Smooth muscle cell (in vitro differentiated cells): ENCODE measurements at regions not wholly inside any gene's neighbourhood (a gene's known extent, or its start where the extent isn't known, plus 50 kb on each side); places are given as distances from the start of the nearest gene placed in this dataset.
"Not testable (repeated sequence)": the region's sequence is repeated elsewhere in the genome, so short reads cannot be mapped to it uniquely, and the experiment has no call there.

Experiments used
- DNase-seq: peaks from one replicate; lab custom pipeline; 2025; ENCODE audit not compliant: unreplicated experiment; lab: John Stamatoyannopoulos, UW
- H2AFZ ChIP-seq: fragments of 200-600 bp; sonication (generic); 2 replicates; pipeline ENCODE4 v1.6.0; 2016; ENCODE audit warnings: antibody characterized with exemption, low read depth, mild to moderate bottlenecking
- H3F3A ChIP-seq: fragments of 200-600 bp; sonication (generic); 2 replicates; pipeline ENCODE4 v1.6.0; 2017; ENCODE audit warnings: antibody characterized with exemption, low read depth
- H3K27ac ChIP-seq: fragments of 200-600 bp; sonication (generic); 2 replicates; pipeline ENCODE4 v1.5.1; 2016; ENCODE audit warnings: low read depth, mild to moderate bottlenecking
- H3K27me3 ChIP-seq: fragments of 200-600 bp; sonication (generic); 2 replicates; pipeline ENCODE4 v1.6.1; 2016; ENCODE audit warnings: low read depth, mild to moderate bottlenecking
- H3K36me3 ChIP-seq: fragments of 200-600 bp; sonication (generic); 2 replicates; pipeline ENCODE4 v1.5.1; 2016; ENCODE audit warnings: low read depth
- H3K4me1 ChIP-seq: fragments of 200-600 bp; sonication (generic); 2 replicates; pipeline ENCODE4 v1.5.1; 2016; ENCODE audit warnings: low read depth
- H3K4me2 ChIP-seq: fragments of 200-600 bp; sonication (generic); 2 replicates; pipeline ENCODE4 v1.6.0; 2016; ENCODE audit warnings: mild to moderate bottlenecking
- H3K4me3 ChIP-seq: fragments of 200-600 bp; sonication (generic); 2 replicates; pipeline ENCODE4 v1.5.1; 2016; ENCODE audit warnings: mild to moderate bottlenecking
- H3K79me2 ChIP-seq: fragments of 200-600 bp; sonication (generic); 2 replicates; pipeline ENCODE4 v1.6.0; 2016; ENCODE audit warnings: low read depth, mild to moderate bottlenecking
- H3K9ac ChIP-seq: fragments of 200-600 bp; sonication (generic); 2 replicates; pipeline ENCODE4 v1.6.0; 2016; ENCODE audit warnings: low read depth
- H3K9me3 ChIP-seq: fragments of 200-600 bp; sonication (generic); replicated peaks from 2 replicates; pipeline ENCODE4 v1.5.1; 2016; ENCODE audit warnings: low read depth
- H4K20me1 ChIP-seq: fragments of 200-600 bp; sonication (generic); 2 replicates; pipeline ENCODE4 v1.6.0; 2016; ENCODE audit warnings: low read depth
- WGBS: methylation state at CpG from one replicate; pipeline ENCODE4 v1.1.7; 2016; ENCODE audit warnings: low lambda C conversion rate; 5-methylcytosine and 5-hydroxymethylcytosine counted together
- TF ChIP-seq, protein P1 (sequence below): fragments of 200-600 bp; sonication (generic); IDR thresholded peaks from 2 replicates; pipeline ENCODE4 v1.5.1; 2017; ENCODE audit warnings: borderline replicate concordance, mild to moderate bottlenecking, antibody characterized with exemption; ENCODE audit not compliant: insufficient read depth, poor library complexity, severe bottlenecking

DNA sequence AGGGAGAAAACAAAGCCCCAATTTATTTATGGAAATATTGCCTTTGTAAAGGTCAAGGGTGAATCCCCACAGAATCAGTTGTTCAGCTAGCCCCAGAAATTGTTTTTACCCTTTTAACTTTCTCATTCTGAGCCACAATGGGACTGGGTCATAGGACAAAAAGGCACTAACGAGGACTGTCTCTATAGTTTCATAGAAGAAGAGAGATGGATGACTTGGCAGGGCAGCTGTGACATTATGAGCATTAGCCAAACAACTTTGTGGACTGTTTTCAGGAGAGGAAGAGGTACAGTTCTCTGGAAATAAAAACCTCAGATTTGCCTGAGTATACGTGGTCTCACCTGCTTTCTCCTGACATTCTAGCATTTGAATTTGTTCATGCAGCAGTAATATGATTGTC, 1155.8 kb upstream of the CHAC2 start:
- Histone ChIP-seq H3K27ac (no peak overlapping the region), H3K79me2 (no peaks in the 10 kb centered on the region), H4K20me1 (no peaks in the 10 kb centered on the region), H3K36me3 (no peaks in the 10 kb centered on the region), H3K4me1 (no peaks in the 10 kb centered on the region), H3K27me3 (no peaks in the 10 kb centered on the region), H3K4me3 (no peak overlapping the region), H3K9ac (no peak overlapping the region), H3F3A (no peaks in the 10 kb centered on the region), H2AFZ (no peak overlapping the region), H3K9me3 (no peaks in the 10 kb centered on the region), H3K4me2 (no peak overlapping the region)
- TF ChIP-seq, protein P1, sequence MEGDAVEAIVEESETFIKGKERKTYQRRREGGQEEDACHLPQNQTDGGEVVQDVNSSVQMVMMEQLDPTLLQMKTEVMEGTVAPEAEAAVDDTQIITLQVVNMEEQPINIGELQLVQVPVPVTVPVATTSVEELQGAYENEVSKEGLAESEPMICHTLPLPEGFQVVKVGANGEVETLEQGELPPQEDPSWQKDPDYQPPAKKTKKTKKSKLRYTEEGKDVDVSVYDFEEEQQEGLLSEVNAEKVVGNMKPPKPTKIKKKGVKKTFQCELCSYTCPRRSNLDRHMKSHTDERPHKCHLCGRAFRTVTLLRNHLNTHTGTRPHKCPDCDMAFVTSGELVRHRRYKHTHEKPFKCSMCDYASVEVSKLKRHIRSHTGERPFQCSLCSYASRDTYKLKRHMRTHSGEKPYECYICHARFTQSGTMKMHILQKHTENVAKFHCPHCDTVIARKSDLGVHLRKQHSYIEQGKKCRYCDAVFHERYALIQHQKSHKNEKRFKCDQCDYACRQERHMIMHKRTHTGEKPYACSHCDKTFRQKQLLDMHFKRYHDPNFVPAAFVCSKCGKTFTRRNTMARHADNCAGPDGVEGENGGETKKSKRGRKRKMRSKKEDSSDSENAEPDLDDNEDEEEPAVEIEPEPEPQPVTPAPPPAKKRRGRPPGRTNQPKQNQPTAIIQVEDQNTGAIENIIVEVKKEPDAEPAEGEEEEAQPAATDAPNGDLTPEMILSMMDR, result no peak
- WGBS, result 86% methylated on average over 2 of the region's 2 CpGs
- DNase-seq, result no peak

DNA sequence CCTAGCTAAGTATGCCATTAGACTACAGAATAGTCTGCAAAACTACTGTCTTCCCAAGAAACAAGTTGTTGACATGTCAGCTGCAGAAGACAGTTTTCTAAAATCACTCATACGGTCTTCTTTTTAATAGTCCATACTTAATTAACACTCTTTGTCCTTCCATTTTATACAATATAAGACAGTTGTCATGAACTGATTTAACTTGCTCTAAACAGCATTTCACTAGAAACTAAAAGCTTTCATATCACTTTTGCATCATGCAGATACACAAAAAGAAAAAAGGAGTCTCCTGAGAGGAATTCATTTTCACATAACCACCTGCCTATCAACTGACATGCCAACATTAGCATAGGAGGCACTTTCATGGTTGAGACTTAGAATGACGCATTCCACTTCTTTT, 1159.6 kb upstream of the CHAC2 start:
- H3K79me2 ChIP-seq, result no peaks in the 10 kb centered on the region
- no peak for DNase-seq
- no peaks in the 10 kb centered on the region for H3K36me3 ChIP-seq
- H3K4me1 ChIP-seq, result no peaks in the 10 kb centered on the region
- no peaks in the 10 kb centered on the region for H3K27me3 ChIP-seq
- H3K9me3 ChIP-seq, result no peaks in the 10 kb centered on the region
- H3K27ac ChIP-seq, result no peak overlapping the region
- no peaks in the 10 kb centered on the region for H4K20me1 ChIP-seq
- WGBS, result 93% methylated on average over 2 of the region's 2 CpGs
- no peak overlapping the region for H3K4me2 ChIP-seq
- TF ChIP-seq, protein P1, result no peak
- no peak overlapping the region for H3K9ac ChIP-seq
- H3F3A ChIP-seq, result no peaks in the 10 kb centered on the region
- no peak overlapping the region for H3K4me3 ChIP-seq
- no peak overlapping the region for H2AFZ ChIP-seq

DNA sequence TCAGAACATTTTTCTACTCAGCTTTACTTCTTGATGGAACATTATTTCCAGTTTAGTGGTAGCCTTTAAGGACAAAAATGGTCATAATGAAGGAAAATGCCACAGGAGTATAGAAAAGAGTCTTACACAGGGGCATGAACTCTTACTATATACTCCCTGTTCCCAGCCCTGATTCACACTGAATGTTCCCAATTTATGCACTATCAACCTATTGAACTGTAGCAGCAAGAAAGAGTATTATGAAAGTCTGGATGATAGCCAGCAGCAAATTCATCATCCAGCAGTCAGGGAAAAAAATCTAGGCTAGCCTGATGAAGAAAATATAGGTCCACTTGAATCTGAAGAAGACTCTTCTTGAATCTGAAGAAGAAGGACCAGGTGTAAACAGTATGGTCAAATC, 1170.3 kb upstream of the CHAC2 start:
- H3K27me3 ChIP-seq, result no peaks in the 10 kb centered on the region
- no peak overlapping the region for H3K9ac ChIP-seq
- H2AFZ ChIP-seq, result no peak overlapping the region
- TF ChIP-seq, protein P1, result no peak
- DNase-seq, result no peak
- H3K4me2 ChIP-seq, result no peak overlapping the region
- H3K4me3 ChIP-seq, result no peak overlapping the region
- no peak overlapping the region for H3K27ac ChIP-seq
- peaks cover 12% of the 10 kb centered on the region for H3K4me1 ChIP-seq
- no peaks in the 10 kb centered on the region for H3K79me2 ChIP-seq
- no peaks in the 10 kb centered on the region for H3F3A ChIP-seq
- H3K36me3 ChIP-seq, result no peaks in the 10 kb centered on the region
- H3K9me3 ChIP-seq, result no peaks in the 10 kb centered on the region
- no peaks in the 10 kb centered on the region for H4K20me1 ChIP-seq

DNA sequence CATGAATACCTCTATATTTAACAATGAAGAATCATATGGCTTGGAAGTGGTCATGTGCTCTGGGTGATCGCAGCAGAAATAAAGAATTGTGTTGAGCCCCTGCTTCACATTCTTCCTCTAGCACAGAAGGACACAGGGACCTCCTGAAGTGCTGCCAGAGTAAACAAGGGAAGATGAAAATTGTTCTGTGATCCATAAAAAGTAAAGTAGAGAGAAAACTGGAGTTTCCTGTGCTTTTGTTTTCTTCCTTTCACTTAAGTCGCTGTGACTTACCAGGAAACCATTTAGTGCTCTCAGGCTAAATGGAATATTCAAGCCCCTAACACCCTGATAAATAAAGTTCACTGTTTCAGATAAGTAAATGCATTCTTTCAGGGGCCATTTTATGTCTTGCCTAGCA, 1173.6 kb upstream of the CHAC2 start:
- H2AFZ ChIP-seq, result peak overlapping the region; percentile 33
- H3K4me3 ChIP-seq, result no peak overlapping the region
- H3K27ac ChIP-seq, result no peak overlapping the region
- H3K79me2 ChIP-seq, result no peaks in the 10 kb centered on the region
- no peaks in the 10 kb centered on the region for H4K20me1 ChIP-seq
- WGBS, result 45% methylated on average over 2 of the region's 2 CpGs
- H3K9ac ChIP-seq, result no peak overlapping the region
- H3F3A ChIP-seq, result no peaks in the 10 kb centered on the region
- no peak for DNase-seq
- H3K4me1 ChIP-seq, result peaks cover 7% of the 10 kb centered on the region
- H3K9me3 ChIP-seq, result no peaks in the 10 kb centered on the region
- TF ChIP-seq, protein P1, result no peak
- no peaks in the 10 kb centered on the region for H3K36me3 ChIP-seq
- H3K27me3 ChIP-seq, result no peaks in the 10 kb centered on the region
- H3K4me2 ChIP-seq, result no peak overlapping the region

DNA sequence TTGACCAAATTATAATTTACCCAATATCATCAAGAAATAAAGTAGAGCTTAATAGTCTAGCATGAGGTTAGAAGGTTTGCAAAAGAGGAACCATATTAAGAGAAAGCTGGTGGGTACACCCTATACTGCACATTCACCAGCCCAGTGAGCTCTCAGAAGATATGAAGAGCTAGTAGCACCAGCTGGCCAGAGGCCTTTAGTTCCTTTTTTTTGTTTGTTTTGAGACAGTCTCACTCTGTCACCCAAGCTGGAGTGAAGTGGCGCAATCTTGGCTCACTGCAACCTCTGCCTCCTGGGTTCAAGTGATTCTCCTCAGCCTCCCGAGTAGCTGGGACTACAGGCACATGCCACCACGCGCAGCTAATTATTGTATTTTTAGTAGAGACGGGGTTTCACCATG, 1183.5 kb upstream of the CHAC2 start:
- not testable (repeated sequence) for DNase-seq, H3K9me3 ChIP-seq, H2AFZ ChIP-seq, H3K4me3 ChIP-seq, H3K36me3 ChIP-seq, H3K4me1 ChIP-seq, H3F3A ChIP-seq, H3K27me3 ChIP-seq, H3K27ac ChIP-seq, H3K79me2 ChIP-seq, H3K9ac ChIP-seq, H4K20me1 ChIP-seq, H3K4me2 ChIP-seq
- WGBS, result 87% methylated on average over 5 of the region's 5 CpGs
